Bronchial epithelial cell (primary cell): ENCODE measurements at regions not wholly inside any gene's neighbourhood (a gene's known extent, or its start where the extent isn't known, plus 50 kb on each side); places are given as distances from the start of the nearest gene placed in this dataset.

ENCODE experiments used
- DNase-seq: peaks from one replicate; pipeline ENCODE4 v3.0.0-alpha.2; 2010; ENCODE audit warnings: low read depth
- FAIRE-seq: peaks from 2 replicates; lab custom pipeline; 2011; peaks lifted over from hg19 to GRCh38; lab: Jason Lieb, UNC
- H3K27me3 ChIP-seq: 2 replicates; pipeline ENCODE4 v1.5.1; 2011; ENCODE audit warnings: low read length; ENCODE audit not compliant: control insufficient read depth, insufficient read depth
- H3K36me3 ChIP-seq: 2 replicates; pipeline ENCODE4 v1.5.1; 2011; ENCODE audit warnings: low read length; ENCODE audit not compliant: control insufficient read depth, insufficient read depth
- H3K4me3 ChIP-seq: 2 replicates; pipeline ENCODE4 v1.5.1; 2011; ENCODE audit warnings: mild to moderate bottlenecking, low read depth, low read length, control low read depth
- CTCF ChIP-seq: IDR thresholded peaks from 2 replicates; pipeline ENCODE4 v1.5.1; 2011; ENCODE audit warnings: mild to moderate bottlenecking, moderate library complexity, low read length, control low read depth, inconsistent platforms; ENCODE audit not compliant: insufficient read depth, severe bottlenecking

DNA sequence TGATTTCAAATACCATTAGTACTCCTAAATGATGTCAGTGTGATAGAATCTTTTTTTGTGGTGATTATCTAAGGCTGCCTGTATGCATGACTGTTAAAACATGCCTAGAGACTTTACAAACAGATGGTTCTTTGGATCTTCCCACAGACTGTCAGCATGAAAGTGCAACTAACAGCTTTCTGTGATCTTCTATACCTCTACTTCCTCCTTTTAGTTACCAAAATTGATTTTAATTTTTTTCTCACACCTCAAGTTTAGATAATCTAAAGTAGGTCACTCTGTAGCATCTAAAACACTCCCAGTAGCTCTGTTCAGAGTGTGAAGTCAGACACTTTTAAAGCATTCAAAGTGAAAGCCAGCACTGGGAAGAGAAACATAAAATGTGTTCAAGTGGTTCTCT is 534.5 kb downstream of the PTPRC start:
- H3K4me3 ChIP-seq: no peak overlapping the region
- DNase-seq (peak; percentile 36), FAIRE-seq (no peak)
- no peaks in the 10 kb centered on the region for H3K27me3 ChIP-seq
- H3K36me3 ChIP-seq: no peaks in the 10 kb centered on the region
- no peak for TF ChIP-seq CTCF

- no peak for FAIRE-seq
- no peaks in the 10 kb centered on the region for H3K27me3 ChIP-seq
- peak; percentile 6 for DNase-seq
- no peak overlapping the region for H3K4me3 ChIP-seq
- no peak for TF ChIP-seq CTCF
- H3K36me3 ChIP-seq: no peaks in the 10 kb centered on the region
These were observed 535.5 kb downstream of the PTPRC start for GRCh38 chr1:199174336-199174735.

GRCh38 chr1:199176713-199177112 is 537.9 kb downstream of the PTPRC start:
- H3K27me3 ChIP-seq: no peaks in the 10 kb centered on the region
- no peaks in the 10 kb centered on the region for H3K36me3 ChIP-seq
- DNase-seq: no peak
- no peak for TF ChIP-seq CTCF
- FAIRE-seq: no peak
- no peak overlapping the region for H3K4me3 ChIP-seq

- H3K4me3 ChIP-seq: no peak overlapping the region
- no peak for TF ChIP-seq CTCF
- FAIRE-seq: no peak
- no peak for DNase-seq
- no peaks in the 10 kb centered on the region for H3K36me3 ChIP-seq
- no peaks in the 10 kb centered on the region for H3K27me3 ChIP-seq
These were observed 538.4 kb downstream of the PTPRC start for GRCh38 chr1:199177241-199177640.

DNA sequence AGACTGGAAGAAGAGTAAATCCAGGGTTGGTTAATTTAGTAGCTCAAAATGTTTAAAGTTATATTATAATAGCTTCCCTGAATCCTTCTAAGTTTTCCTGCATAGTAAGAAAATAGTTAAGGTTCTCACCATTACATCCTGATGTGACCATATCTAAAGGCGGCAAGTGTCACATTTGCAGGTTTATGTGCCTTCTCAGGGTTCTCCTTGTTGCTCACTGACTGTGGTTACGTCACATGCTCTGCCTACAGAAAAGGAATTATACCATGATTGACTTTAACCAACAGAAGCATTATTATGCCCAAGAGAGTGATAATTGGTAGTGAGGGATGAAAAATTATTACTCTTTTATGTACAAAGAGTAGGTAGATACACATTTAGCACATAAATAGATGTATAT is 539.8 kb downstream of the PTPRC start:
- FAIRE-seq (no peak), DNase-seq (no peak)
- H3K4me3 ChIP-seq: no peak overlapping the region
- no peaks in the 10 kb centered on the region for H3K36me3 ChIP-seq
- TF ChIP-seq CTCF: no peak
- no peaks in the 10 kb centered on the region for H3K27me3 ChIP-seq

- DNase-seq: no peak
- no peak overlapping the region for H3K4me3 ChIP-seq
- FAIRE-seq: no peak
- no peaks in the 10 kb centered on the region for H3K27me3 ChIP-seq
- no peak for TF ChIP-seq CTCF
- no peaks in the 10 kb centered on the region for H3K36me3 ChIP-seq
These were observed 543.5 kb downstream of the PTPRC start for GRCh38 chr1:199182186-199182843.
